Activated CD4-positive, alpha-beta T cell treated with anti-CD3 and anti-CD28 coated beads for 48 hours (primary cell): ENCODE measurements at regions not wholly inside any gene's neighbourhood (a gene's known extent, or its start where the extent isn't known, plus 50 kb on each side); places are given as distances from the start of the nearest gene placed in this dataset.

Experiments used
- DNase-seq: peaks from one replicate; pipeline ENCODE4 v3.0.0-alpha.2; 2020

GRCh38 chr10:4475827-4476490 is 350.0 kb upstream of the AKR1E2 start:
- no peak for DNase-seq

DNA sequence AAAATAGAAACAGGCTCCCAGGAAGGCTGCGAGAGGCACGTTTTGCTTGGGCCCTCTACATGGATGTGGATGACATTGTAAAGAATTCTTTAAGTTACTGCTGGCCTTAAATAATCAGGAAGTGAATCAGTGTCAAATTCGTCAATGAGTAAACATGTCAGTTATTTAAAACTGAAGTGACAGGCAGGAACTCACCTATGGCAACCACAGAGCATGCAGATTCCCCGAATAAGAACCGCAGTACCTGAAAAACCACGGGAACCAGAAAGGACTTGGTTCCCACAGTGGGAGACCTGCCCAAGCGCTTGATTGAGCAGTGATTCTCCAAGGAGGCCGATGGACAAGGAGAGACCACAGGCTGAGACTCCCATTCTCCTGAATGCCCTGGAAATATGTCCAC is 351.2 kb upstream of the AKR1E2 start:
- DNase-seq = no peak

DNA sequence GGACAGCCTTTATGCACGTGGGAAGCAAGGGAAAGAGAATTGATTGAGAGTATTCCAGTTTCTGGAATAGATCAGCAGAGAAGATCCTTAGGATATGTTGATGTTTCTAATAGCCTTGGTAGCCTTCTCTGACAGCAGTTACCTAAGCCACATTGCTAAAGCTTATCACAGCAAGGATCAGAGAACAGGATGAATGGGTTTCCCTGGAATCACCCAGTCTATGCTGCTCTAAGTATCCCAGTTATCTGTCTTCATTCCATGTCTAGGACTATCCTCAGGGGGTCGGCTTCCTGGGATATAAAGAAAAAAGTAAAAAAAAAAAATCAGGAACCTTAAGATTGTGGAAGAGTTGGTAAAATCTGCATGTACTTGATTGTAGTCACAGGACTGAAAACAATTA is 352.0 kb upstream of the AKR1E2 start:
- DNase-seq = no peak

- DNase-seq = no peak
These were observed 353.7 kb upstream of the AKR1E2 start for GRCh38 chr10:4472190-4472904.

DNA sequence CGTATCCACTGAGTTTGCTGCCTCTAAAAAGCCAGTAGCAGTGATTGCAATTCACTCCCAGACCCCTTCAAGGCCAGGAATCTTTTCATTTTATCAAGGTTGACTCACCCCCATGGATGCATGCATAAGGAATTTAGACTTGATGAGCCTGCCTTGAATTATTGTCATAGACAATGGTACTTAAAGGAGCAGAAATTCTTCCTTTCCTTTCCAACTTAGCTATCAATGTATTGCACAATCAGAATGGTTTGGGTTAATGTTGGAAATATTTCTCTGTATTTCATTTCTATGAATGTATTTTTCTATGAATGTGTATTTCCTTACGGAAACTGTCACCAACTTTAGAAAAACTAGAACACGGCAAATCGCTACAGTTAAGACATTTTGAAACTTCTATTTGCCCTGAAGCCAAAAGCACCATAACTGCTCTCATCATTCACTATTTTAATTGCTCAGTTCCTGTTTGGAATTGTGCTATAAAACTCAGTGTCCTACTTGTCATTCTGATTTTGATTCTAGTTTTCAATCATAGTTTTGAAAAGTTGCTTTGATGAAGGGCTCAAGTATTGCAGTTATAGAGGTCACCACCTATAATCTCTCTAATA is 355.7 kb upstream of the AKR1E2 start:
- DNase-seq = no peak

DNA sequence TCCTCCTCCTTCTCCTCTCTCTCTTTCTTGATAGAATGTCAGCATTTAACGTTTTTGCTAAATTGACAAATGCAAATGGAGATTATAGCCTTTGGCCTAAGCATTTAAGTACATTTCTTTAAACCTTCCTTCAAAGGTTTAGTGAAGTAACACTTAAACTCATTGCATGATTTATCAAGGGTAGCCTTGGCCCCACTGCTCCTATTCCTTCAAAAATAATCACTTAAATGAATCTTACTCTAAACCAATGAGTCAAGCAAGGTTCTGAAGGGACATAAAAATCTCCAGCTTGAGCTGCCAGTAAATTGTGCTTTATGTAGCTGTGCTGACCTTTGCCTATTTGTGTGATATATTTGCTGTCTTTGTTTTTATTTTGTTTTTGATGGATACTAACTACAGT is 358.5 kb upstream of the AKR1E2 start:
- DNase-seq = no peak

- no peak for DNase-seq
These were observed 365.7 kb upstream of the AKR1E2 start for GRCh38 chr10:4460267-4460666.

DNA sequence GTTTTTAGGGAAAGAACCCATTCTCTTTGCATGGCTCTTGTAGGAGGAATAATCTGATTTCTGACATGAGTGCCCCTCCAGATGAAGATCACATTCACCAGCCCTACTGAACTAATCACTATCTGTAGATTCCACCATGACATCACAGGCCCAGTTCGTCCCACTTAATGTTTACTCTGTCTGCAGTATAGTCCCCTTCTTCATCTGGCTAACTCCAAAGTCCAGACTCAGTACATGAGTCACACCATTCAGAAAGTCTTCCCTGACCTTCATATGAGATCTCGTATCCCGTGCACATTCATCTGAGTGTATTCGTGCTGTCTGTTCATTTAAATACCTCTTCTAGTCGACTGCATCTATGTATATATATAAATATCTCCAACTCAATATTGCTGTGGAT is 366.5 kb upstream of the AKR1E2 start:
- DNase-seq = no peak

DNA sequence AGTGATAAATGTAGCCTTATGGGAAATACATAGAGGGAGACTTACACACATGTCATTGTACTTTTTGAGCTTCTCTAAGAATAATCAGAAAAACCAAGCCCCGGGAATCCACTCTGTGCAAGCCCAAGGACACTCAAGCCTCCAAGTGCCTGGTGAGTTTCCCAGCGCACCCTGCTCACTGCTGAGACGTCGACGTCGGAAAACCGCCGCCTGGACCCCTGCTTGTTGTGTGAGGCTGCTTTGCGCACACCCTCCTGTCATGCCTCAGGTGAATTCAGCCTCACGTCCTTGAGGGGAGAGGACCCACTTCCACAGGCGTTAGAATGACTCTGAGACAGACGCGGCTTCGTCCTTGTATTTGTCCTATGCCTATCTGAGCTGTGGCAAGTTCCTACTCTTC is 368.4 kb upstream of the AKR1E2 start:
- DNase-seq = no peak

DNA sequence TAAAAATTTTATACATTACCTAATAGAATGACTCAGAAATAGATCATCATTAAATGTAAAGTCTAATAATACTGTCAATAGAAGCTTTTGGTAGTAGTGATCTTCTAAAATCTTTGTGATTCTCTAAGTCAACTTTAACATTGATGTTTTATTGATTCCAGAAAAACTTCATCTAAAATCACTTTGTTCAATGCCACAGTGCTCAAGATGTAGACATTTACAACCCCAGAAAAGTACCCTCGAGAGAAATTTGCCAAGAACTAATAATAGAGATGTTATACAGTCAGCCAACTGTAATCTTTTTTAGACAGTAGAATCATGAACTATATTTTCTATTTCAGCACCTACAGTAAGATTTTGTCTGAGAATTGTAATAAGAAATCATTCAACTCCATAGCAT is 369.2 kb upstream of the AKR1E2 start:
- DNase-seq = no peak

DNA sequence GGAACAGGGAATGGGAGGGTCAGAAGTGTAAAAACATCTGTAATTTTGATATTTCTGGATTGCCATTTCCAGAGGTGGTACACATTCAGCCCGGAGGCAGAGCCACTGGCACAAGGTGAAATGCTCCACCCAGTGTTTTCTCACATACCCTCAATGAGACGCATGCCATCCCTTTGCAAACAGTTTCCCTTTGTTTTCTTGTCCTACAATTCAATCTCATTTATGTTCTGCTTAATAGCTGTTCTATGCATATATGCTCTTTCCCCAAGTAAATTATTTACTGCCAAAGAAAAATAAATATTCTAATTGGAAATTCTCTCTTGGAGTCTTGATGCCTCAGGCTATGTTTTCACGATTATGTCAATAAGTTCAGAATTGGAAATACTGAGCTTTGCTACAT is 369.7 kb upstream of the AKR1E2 start:
- DNase-seq = no peak

GRCh38 chr10:4453950-4454349 is 372.1 kb upstream of the AKR1E2 start:
- DNase-seq = no peak

- no peak for DNase-seq
These were observed 372.7 kb upstream of the AKR1E2 start for GRCh38 chr10:4453276-4453675.

DNA sequence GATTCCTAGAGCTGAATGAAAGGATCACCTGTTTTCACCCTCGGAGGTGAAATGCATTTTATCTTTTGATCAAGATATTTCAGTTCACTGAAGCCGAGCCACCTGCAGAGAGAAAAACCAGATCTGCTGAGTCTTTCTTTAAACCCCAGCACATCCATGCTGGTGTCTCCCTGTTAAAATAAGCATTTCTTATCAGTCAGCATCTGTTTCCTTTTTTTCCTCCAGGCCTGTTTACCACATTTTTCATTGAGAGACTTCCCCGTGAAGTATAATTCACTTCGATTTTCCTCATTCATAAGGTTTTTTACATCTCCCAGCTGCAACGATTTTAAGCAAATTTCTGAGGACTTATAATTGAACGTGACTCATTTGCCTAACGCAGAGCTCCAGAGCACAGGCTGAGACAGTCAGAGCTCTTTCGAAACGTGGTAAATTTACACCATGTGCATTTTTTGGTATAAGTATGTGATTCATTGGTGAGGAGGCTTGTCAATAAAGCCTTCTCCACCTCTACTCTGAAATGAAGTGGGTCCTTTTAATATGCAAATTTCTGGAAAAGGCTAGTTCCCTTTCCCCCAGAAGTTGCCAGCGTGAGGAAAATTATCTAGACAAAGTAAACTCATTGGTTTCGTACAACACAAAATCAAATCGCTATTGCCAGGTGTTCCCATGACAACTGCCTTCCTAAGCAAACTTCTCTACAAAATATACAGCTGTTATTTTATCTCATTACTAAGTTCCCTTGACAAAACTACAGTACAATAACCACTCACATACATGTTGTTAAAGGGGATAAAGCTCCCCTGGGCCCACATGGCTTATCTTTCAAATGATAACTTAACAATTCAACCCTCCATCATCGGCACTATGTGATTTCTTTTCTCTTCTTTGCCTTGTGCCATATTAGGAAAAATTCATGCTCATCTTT is 374.8 kb upstream of the AKR1E2 start:
- peak; percentile 5 for DNase-seq

DNA sequence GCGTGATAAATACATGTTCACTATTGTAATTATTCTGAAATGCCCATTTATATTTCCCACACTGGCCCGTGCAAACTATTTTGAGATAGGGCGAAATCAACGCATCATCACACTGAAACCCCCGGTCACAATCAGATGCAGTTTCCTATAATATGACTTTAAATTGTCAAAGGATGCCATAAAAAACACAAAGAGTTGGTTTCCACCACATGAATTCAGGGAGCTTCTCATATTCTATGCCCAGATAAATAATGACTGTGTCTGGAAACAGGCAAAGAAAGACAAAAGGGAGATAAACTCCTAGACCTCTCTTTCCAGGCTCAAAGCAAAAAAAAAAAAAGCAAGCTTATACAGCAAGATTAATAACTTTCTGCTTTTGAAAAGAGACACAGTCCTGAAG is 375.8 kb upstream of the AKR1E2 start:
- no peak for DNase-seq

DNA sequence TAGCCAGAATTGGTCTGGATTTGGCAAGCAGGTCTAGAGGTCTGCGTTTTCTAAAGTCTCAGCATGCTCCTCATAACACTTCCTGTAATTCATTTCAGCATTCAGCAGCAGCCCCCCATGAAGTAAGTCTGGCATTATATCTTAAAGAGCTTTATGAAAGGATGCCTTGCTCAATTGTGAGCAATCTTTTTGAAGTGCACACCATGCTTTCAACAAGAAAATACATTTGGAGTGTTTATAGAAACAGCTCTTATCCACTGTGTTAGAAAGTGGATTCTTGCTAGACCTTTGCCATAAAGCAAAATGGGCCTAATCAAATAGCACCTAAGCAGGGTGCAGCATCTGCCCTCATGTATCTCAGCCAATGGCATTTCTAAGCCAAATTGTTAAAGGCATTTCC is 378.0 kb upstream of the AKR1E2 start:
- no peak for DNase-seq

- no peak for DNase-seq
These were observed 382.6 kb upstream of the AKR1E2 start for GRCh38 chr10:4443419-4443818.

- no peak for DNase-seq
These were observed 383.7 kb upstream of the AKR1E2 start for GRCh38 chr10:4442296-4442695.

- no peak for DNase-seq
These were observed 385.7 kb upstream of the AKR1E2 start for GRCh38 chr10:4440260-4440659.

- no peak for DNase-seq
These were observed 388.2 kb upstream of the AKR1E2 start for GRCh38 chr10:4437791-4438190.

DNA sequence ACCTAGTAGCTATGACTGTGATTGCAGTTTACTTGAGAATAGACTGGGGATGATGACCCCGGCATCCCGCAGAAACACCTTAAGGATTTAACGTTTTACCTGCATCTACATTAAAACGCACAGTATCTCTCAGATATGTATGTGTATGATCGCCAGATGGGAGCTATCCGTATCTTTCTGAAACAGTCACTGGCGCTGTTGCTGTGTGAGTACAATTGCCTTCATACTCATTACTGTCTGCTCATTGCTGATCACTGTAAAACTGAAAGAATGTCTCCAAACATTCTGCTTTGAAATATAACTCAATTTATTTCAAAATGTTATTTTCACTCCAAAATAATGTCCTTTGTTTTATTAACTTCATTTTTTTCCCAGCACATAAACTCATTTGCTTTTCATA is 388.9 kb upstream of the AKR1E2 start:
- no peak for DNase-seq

- DNase-seq = no peak
These were observed 389.9 kb upstream of the AKR1E2 start for GRCh38 chr10:4436103-4436502.

DNA sequence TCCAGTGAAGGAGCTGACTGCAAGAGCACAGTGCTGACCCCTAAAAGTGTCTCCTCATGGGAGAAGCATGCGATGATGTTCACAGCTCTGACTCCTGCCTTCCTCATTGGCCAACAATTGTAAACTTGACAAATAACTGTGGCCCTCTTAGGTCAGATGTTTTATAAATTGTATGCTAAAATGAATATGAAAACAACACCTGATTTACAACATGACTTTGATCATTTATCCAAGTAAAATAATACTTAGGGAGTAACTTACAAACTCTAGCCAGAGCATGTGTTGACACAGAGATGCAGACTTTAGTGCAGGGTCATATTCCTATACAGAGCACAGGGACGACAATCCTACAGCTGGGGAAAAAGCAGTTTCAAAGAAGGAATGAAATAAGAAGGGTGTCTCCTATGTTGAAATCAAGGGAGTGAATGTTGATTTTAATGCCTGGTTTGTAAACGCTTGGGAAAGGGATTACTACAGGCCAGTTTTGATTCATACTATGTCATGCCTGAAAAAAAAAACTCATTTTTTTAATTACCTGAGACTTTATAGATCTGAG is 391.4 kb upstream of the AKR1E2 start:
- no peak for DNase-seq
